Activated effector memory CD4-positive, alpha-beta T cell treated with anti-CD3 and anti-CD28 coated beads, Interleukin-2, amount 50 U/mL, for 16 hours (primary cell): ENCODE measurements at regions not wholly inside any gene's neighbourhood (a gene's known extent, or its start where the extent isn't known, plus 50 kb on each side); places are given as distances from the start of the nearest gene placed in this dataset.

Experiments used
- DNase-seq: peaks from one replicate; pipeline ENCODE4 v3.0.0-alpha.2; 2020

- no peak for DNase-seq
These were observed 262.7 kb upstream of the GADL1 start for GRCh38 chr3:31157047-31157694.

- no peak for DNase-seq
These were observed 263.6 kb upstream of the GADL1 start for GRCh38 chr3:31157893-31158620.

GRCh38 chr3:31159331-31160039 lies 265.0 kb upstream of the GADL1 start:
- no peak for DNase-seq

DNA sequence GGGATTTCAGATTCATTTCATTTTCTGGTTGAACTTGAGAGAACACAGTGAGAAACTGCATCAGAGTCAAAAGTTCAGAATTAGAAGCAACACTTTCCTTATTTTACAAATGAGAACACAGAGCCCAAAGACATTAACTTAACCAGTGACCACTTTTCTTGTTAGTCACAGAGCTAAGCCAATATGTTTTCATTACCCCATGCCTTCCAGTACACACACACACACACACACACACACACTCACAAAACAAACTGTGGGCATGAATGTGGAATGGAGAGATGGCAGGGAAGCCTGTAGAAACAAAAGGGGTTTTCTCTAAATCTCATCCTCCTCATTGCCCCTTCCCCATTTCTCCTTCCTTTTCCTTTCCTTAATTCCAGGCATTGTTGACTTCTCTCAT lies 267.4 kb upstream of the GADL1 start:
- DNase-seq = no peak

- no peak for DNase-seq
These were observed 269.9 kb upstream of the GADL1 start for GRCh38 chr3:31164381-31164780.

DNA sequence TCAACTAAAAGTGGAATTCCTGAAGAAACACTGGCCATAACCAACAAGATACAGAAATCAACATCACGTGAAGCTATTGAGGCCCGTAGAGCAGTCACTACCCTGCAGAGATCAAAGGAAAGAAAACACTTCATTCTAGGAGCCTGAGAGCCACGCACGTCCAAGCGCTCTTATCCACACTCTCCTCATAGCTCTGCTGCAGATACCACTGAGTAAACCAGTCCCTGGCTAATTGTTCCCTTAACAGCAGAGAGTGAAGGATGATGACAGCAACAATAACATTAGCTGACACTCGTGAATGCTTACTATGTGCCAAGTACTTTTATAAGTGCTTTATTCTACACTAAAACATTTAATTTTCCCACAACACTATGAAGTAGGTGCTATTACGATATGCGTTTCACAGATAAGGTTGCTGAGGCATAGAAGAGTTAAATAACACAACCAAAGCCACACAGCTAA lies 271.0 kb upstream of the GADL1 start:
- DNase-seq = no peak

GRCh38 chr3:31166249-31166885 lies 271.9 kb upstream of the GADL1 start:
- no peak for DNase-seq

DNA sequence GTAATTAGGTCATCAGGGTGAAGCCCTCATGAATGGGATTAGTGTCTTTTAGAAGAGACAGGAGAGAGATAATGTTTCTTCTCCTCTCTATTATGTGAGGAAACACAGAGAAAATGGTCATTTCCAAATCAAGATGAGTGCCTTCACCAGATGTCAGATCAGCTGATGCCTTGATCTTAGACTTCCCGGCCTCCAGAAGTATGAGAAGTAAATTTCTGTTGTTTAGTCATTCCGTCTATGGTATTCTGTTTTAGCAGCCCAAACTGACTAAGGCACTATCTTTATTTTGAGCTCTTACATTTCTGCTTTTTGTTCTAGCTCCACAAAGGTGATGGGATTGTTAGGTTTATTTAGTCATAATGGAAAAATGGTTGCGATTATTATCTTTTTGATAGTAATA lies 273.2 kb upstream of the GADL1 start:
- no peak for DNase-seq

DNA sequence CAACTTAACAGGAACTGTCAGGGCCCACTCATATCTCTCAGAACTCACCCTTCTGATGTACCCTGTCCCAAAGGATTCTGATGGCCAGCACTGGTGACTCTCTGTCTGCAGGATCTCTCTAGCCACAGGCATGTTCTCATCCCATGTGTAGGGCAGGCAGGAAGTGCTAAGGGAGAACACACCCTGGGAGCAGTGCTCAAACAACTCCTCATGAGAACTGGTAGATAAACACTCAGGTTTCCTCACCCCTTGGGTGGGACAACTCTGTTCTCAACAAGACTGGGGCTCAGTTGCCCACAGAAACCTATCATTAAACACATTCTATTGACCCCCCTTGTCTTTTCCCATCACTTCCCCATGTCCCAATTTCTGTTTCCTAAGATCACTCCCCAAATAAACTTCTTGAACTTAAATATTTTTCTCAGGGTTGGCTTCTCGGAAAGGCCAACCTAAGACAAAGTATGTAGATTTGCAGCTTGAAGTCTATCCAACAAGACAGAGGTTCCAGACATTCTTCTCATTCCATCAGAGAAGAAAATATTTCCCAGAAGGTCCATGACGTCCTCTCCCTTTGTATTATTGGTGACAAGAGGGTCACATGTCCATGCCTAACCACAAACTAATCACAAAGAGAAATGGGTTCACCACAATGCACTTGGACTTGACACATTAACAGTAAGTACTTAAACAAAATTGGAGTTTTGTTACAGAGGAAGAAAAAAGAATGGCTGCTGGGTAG lies 276.6 kb upstream of the GADL1 start:
- no peak for DNase-seq

GRCh38 chr3:31172336-31172735 lies 277.9 kb upstream of the GADL1 start:
- DNase-seq = no peak

GRCh38 chr3:31173118-31173718 lies 278.8 kb upstream of the GADL1 start:
- no peak for DNase-seq

- DNase-seq = no peak
These were observed 279.6 kb upstream of the GADL1 start for GRCh38 chr3:31174079-31174478.

GRCh38 chr3:31176045-31176444 lies 281.6 kb upstream of the GADL1 start:
- no peak for DNase-seq

GRCh38 chr3:31178467-31178866 lies 284.0 kb upstream of the GADL1 start:
- DNase-seq = no peak

DNA sequence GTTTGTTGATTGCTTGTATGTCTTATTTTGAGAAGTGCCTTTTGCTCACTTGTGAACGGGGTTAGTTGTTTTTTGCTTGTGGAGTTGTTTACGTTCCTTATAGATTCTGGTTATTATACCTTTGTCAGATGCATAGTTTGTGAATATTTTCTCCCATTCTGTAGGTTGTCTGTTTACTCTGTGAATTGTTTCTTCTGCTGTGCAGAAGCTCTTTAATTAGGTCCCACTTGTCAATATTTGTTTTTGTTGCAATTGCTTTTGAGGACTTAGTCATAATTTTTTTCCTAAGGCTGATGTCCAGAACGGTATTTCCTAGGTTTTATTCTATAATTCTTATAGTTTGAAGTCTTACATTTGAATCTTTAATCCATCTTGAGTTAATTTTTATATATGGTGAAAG lies 285.3 kb upstream of the GADL1 start:
- DNase-seq = no peak

GRCh38 chr3:31180274-31180673 lies 285.8 kb upstream of the GADL1 start:
- no peak for DNase-seq

- no peak for DNase-seq
These were observed 287.2 kb upstream of the GADL1 start for GRCh38 chr3:31181661-31182060.

DNA sequence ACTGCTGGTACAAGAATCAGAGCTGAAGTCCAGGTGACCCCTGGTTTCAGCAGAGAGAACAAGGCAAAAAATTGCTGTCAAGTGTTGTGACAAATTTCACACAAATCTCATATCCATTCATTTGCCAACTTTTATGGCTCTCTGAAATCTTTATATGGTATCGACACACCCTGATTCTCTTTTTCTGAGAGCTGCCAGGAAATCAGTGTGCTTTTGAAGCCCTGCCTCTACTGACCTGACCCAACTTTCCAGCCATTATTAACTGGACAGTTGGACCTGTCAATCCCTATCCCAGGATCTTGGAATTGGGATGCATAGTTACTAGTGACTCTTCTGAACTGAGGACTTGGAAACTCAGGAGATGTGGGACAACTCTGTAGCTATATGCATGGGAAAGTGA lies 288.2 kb upstream of the GADL1 start:
- DNase-seq = no peak

DNA sequence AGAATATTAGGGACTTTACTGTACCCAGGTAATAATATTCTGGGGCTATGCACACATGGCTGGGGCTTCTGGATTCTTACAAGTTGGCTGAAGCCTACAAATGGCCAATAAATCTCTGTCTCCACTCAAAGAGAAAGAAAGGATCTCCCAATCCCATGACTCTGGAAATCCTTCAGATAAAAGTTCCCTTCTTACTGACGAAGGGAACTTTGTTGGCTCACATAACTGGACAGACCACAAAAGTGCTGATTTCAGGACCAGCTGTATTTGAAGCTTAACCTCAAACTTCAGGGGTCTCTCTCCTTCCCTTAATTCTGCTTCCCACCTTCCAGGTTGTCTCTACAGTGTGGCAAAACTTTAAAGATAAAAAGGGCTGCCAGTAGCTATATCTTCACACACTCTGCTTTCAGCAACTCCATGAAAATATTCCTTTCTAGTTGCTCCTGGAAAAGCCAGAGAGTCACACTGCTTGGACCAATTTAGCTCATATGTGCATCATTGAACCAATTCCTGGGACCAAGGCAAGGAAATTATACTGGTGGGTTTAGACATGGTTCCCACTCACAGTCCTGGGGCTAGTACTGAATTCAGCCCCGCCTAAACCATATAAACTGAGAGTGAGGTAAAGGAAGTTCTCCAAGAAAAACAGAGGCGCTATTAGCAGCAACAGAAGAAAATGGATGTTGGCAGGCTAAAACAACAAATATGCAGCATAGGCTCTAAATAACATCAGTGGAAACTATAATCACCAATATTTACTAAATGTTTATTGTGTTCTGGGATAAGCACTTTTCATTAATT lies 290.0 kb upstream of the GADL1 start:
- DNase-seq = no peak

DNA sequence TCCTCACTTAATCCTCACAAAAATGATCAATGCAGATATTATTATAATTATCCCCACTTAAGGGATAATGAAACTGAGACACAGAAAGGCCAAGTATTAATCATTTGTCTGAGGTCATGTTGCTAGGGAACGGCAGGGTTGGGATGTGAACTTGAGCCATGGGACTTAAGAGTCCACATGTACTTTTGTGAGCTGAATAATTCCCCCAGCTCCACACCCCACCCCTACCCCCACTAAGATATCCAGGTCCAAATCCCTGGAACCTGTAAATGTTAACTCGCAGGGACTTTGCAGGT lies 290.5 kb upstream of the GADL1 start:
- DNase-seq = no peak

GRCh38 chr3:31186041-31186440 lies 291.6 kb upstream of the GADL1 start:
- no peak for DNase-seq

DNA sequence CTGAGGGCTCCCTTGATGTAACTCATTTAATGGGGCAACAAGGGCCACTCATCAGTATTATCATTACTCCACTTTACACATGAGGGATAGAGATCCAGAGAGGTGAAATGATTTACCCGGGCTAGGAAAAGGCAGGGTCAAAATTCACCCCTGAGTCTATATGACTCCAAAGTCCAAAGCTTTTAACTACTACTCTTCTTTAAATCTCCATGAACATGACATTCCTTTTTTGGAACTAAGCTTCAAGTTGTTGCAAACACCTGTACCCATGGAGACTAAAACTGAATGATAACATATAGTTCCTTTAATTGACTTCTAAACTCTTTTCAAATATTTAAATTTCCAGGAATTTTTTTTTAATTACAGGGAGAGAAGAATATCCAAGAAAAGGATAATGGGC lies 292.9 kb upstream of the GADL1 start:
- no peak for DNase-seq
